ENCODE measurements at regions not wholly inside any gene's neighbourhood (a gene's known extent, or its start where the extent isn't known, plus 50 kb on each side); places are given as distances from the start of the nearest gene placed in this dataset.

- no peak for TF ChIP-seq YY1 (IDR thresholded peaks at IDR 0.05; ENCODE audit: insufficient read depth, insufficient read length)
- no peak for TF ChIP-seq SUZ12 (IDR thresholded peaks at IDR 0.05; ENCODE audit: extremely low read depth, insufficient read depth, insufficient read length)
Observed at GRCh38 chr3:195012100-195012499, 258.9 kb downstream of the XXYLT1 start.

All from NT2/D1 (cell line).